CMK (cell line): ENCODE measurements at regions not wholly inside any gene's neighbourhood (a gene's known extent, or its start where the extent isn't known, plus 50 kb on each side); places are given as distances from the start of the nearest gene placed in this dataset.

Source experiments
- DNase-seq: peaks from one replicate; pipeline ENCODE4 v3.0.0-alpha.2; 2010; ENCODE audit warnings: low read depth

DNA sequence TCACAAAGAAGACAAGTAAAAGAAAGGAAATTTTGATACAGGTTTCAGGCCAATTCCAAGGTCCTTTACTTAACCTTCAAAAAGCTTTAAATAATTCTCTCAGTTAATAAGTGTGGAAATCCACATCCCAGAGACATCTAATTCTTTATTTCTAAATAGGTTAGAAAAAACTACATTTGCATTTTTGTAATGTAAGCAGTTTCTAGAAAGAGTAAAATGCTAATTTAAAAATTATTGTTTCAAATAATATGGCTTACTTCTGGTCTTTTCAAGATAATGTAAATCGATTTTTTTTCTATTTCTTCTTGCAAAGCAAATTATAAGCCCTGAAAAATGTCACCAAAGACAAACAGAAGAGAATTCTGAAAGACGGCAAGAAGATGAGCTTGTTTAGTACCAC, 180.4 kb upstream of the HHIP start:
- no peak for DNase-seq

GRCh38 chr4:144480068-144480467, 165.9 kb upstream of the HHIP start:
- DNase-seq, result no peak

GRCh38 chr4:144489831-144490230, 156.1 kb upstream of the HHIP start:
- DNase-seq, result no peak

GRCh38 chr4:144494280-144494679, 151.7 kb upstream of the HHIP start:
- no peak for DNase-seq

DNA sequence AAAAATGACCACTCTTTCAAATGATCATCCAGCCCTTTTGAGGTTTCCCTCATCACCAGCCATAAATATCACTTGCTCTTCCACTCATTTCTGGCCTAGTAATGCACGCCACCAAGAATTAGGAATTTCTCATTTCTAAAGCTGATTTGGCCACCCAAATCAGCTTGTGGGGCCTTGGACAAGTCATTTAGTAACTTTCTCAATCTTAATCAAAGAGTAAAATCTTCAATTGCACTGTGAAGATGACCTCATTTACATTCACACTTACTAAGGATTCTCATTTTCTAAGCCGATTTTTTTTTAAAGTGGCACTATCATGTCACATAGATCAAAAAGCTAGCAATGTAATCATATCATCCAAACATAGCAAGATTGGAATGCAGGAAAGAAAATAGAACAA, 150.0 kb upstream of the HHIP start:
- DNase-seq, result no peak

GRCh38 chr4:144499777-144500176, 146.2 kb upstream of the HHIP start:
- DNase-seq, result no peak

DNA sequence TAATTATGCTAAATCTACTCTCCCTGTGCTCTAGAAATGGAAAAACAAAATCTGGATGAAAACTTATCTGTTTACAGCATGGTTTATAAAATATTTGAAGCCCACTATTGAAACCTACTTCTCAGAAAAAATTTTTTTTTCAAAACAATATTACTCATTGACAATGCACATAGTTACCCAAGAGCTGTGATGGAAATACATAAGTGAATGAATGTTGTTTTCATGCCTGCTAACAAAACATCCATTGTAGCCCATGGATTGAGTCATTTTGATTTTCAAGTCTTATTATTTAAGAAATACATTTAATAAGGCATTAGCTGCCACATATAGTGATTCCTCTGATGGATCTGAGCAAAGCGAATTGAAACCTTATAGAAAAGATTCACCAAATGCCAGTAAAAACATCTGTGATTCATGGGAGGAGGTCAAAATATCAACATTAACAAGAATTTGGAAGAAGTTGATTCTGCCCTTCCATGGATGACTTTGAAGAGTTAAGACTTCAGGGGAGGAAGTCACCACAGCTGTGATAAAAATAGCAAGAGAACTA, 144.7 kb upstream of the HHIP start:
- DNase-seq, result no peak

DNA sequence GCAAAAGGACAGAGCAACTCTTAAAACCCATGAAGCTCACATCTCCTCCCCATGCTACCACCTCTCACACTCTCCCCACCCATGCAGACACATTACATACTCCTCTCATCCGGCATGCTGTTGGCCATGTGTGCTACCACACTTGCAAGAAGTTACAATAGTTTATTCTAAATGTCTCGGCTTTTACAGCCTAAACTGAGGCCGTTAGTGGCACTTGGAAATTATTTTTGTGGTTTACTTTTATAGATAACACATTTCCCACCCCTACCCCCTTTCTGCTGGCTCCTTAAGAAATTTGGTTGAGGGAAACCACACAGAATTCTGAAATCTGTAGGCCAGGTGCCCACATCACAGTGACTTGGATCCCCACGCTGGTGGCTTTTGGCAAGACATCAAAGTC, 141.1 kb upstream of the HHIP start:
- DNase-seq, result no peak

DNA sequence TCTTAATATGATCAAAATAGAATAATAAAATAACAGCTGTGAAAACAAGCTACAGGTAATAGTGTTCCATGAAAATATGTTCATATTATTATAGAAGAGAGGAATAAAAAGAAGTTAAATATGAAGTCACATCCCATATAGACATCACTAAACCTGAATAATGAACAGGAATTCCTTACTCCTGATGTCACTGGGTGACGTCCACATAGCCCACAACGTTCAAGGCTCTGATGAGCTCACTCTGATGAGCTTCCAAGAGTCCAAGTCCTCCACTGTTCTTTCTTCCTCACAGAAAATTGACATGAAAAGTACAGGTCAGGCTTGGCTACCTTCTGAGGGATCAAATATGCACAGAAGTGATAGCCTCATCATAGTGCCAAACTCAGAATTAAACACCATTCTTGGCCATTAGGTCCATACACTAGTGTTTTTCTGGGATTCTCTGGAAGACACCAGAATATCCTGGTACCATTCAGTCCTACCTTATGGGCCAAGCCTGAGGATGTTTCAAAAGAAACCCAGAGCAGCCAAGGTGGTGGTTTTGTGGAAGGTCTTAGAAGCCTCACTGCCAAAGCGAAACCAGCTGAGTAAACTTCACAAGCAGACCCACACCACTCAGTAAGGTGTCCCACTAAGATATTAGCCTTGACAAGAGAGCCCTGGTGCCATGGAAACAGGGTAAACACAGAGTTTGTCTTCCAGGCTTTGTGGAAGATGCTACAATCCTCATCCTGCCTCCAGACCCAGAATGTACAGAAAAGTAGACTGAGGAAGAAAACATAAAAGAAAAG, 138.4 kb upstream of the HHIP start:
- no peak for DNase-seq

GRCh38 chr4:144509088-144510015, 136.6 kb upstream of the HHIP start:
- DNase-seq, result no peak

- no peak for DNase-seq
Observed at GRCh38 chr4:144514736-144515135, 131.2 kb upstream of the HHIP start.

DNA sequence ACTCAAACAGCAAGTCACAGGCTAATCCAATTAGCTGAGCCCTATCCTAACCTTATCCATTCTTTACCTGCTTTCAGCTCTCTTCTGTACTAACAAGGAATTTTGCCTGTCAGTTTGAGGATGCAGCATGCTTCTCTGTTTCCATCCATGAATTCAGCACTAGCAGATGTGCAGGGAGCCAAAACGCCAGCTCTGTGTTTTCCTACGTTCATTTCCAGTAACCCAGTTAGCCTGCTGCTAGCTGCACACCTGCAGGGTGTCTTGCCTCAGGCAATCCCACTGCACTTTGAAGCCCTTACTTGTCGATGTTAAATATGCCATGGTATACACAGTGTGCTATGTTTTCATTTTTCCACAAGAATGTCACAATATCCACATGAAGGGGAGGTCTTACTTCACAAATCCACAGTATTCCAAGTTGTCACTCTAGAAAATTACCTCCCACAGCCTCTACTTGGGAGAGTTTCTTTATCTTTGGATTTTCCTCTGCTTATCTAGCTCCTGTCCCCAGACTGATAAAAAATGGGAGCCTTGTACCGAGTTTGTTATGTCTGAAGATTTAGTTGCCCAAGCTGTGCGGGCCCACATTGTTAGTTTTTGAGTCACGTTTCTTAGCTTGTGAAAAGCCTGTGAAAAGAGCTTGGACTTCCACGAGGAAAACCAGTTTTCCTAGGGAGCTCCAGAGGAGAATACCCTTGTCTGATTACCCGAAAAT, 127.6 kb upstream of the HHIP start:
- no peak for DNase-seq

DNA sequence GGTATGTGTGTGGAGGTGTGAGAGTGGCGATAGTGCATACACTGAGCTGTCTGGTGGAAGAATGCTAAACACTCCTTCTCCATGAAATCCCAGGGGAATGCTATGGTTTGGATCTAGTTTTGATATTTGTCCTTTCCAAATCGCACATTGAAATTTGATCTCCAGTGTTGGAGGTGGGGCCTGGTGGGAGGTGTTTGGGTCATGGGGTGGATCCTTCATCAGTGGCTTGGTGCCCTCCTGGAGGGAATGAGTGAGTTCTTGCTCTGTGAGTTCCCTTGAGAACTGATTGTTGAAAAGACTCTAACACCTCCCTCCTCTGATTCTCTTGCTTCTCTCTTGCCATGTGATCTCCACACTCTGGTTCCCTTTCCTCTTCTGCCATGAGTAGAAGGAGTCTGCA, 114.1 kb upstream of the HHIP start:
- no peak for DNase-seq

DNA sequence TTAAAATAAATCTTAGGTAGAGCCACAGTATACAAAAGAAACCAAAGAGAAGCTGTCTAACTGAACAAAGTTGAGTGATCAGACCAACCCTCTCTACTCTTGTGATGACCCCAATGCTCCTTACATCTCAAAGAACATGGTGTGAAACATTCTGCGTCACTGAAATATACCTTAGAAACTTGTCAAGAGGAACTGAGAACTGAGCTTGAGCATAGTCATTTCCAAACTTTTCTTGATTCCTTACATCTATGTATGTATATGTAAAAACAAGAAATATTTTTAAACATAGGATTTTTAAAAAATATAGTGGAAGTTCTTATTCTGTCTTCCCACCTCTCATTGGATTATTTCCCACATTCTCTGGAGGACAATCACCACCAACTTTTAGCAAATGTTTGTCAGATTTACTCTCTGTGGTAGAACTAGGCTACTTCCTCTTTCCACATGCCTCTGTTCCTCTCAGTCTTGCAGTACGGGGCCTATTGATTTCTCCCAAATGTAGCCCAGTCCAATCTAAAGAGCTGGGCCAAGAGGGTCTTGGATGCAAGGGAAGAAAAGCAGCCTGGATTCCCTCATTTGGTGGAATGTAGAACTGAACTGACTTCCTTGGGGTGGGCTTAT, 98.2 kb upstream of the HHIP start:
- no peak for DNase-seq

GRCh38 chr4:144556636-144557035, 89.3 kb upstream of the HHIP start:
- DNase-seq, result no peak

GRCh38 chr4:144557404-144557803, 88.6 kb upstream of the HHIP start:
- no peak for DNase-seq

- DNase-seq, result no peak
Observed at GRCh38 chr4:144562019-144562705, 83.8 kb upstream of the HHIP start.

- DNase-seq, result no peak
Observed at GRCh38 chr4:144564358-144564757, 81.6 kb upstream of the HHIP start.

- no peak for DNase-seq
Observed at GRCh38 chr4:144565527-144566195, 80.3 kb upstream of the HHIP start.

DNA sequence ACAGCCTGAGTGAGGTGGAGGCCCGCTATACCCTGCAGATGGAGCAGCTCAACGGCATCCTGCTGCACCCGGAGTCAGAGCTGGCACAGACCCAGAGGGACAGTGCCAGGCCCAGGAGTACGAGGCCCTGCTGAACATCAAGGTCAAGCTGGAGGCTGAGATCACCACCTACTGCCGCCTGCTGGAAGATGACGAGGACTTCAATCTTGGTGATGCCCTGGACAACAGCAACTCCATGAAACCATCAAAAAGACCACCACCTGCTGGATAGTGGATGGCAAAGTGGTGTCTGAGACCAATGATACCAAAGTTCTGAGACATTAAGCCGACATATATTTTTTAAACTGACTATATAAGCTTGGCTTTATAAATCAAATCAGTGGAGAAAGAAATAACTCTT, 73.3 kb upstream of the HHIP start:
- DNase-seq, result no peak

DNA sequence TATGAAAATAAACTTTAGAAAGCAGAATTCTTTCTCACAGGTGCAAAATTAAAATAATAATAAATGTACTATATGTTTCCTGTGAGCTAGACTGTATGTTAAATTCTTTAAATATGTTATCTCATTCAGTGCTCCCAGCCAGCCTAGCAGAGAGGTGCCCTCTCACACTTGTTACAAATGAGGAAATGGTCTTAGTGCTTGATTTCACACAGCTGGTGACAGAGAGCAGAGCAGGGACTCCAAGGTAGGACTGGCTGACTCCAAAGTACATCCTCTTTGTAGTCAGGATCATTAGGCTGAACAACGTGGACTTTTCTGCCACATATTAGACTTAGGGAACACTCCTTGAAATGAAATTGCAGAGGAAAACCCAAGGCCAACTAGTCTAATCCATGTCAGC, 72.0 kb upstream of the HHIP start:
- no peak for DNase-seq
